ENCODE measurements at regions not wholly inside any gene's neighbourhood (a gene's known extent, or its start where the extent isn't known, plus 50 kb on each side); places are given as distances from the start of the nearest gene placed in this dataset.

GRCh38 chr13:105762096-105762495 is 773.4 kb downstream of the EFNB2 start:
- no peak for DNase-seq (ENCODE audit: low spot score in 2 of 2)
- intact Hi-C loops (cut with DNase I; ENCODE audit: low total_unique reads) = no loop called here
- TF ChIP-seq POLR2A (IDR thresholded peaks at IDR 0.05) (no peak), CTCF (IDR thresholded peaks at IDR 0.05) (no peak)
- WGBS, 2 donors = 89 to 90% methylated on average over 4 of the region's 4 CpGs
- no peak overlapping the region for H3K4me3 ChIP-seq (ENCODE audit: low read depth, poor library complexity, severe bottlenecking)

GRCh38 chr13:105758918-105759860 is 776.3 kb downstream of the EFNB2 start:
- WGBS, 2 donors = 79 to 84% methylated on average over 6 of the region's 6 CpGs
- intact Hi-C loops (cut with DNase I; ENCODE audit: low total_unique reads) = no loop called here
- TF ChIP-seq CTCF (IDR thresholded peaks at IDR 0.05) (no peak), POLR2A (IDR thresholded peaks at IDR 0.05) (no peak)
- no peak overlapping the region for H3K4me3 ChIP-seq (ENCODE audit: low read depth, poor library complexity, severe bottlenecking)
- no peak for DNase-seq (ENCODE audit: low spot score in 2 of 2)

- TF ChIP-seq POLR2A (IDR thresholded peaks at IDR 0.05) (no peak), CTCF (IDR thresholded peaks at IDR 0.05) (no peak)
- 58 to 62% methylated on average over 6 of the region's 6 CpGs for WGBS, 2 donors
Observed at GRCh38 chr13:105740739-105741138, 794.7 kb downstream of the EFNB2 start.

GRCh38 chr13:105737688-105738087 is 797.8 kb downstream of the EFNB2 start:
- H3K4me3 ChIP-seq (ENCODE audit: low read depth, poor library complexity, severe bottlenecking) = no peak overlapping the region
- no peak for DNase-seq (ENCODE audit: low spot score in 2 of 2)
- 87 to 96% methylated on average over 1 of the region's 1 CpG for WGBS, 2 donors
- intact Hi-C loops (cut with DNase I; ENCODE audit: low total_unique reads) = no loop called here
- no peak for TF ChIP-seq CTCF (IDR thresholded peaks at IDR 0.05)
- TF ChIP-seq POLR2A (IDR thresholded peaks at IDR 0.05) = no peak

More at GRCh38 chr13:105740739-105741138, 794.7 kb downstream of the EFNB2 start:
- H3K4me3 ChIP-seq (ENCODE audit: low read depth, poor library complexity, severe bottlenecking) = no peak overlapping the region
- intact Hi-C loops (cut with DNase I; ENCODE audit: low total_unique reads) = no loop called here
- DNase-seq (ENCODE audit: low spot score in 2 of 2) = no peak

GRCh38 chr13:105735281-105735680 is 800.2 kb downstream of the EFNB2 start:
- WGBS, 2 donors = 50 to 63% methylated on average over 1 of the region's 1 CpG
- TF ChIP-seq CTCF (IDR thresholded peaks at IDR 0.05) (no peak), POLR2A (IDR thresholded peaks at IDR 0.05) (no peak)
- no peak overlapping the region for H3K4me3 ChIP-seq (ENCODE audit: low read depth, poor library complexity, severe bottlenecking)
- DNase-seq (ENCODE audit: low spot score in 2 of 2) = no peak
- intact Hi-C loops (cut with DNase I; ENCODE audit: low total_unique reads) = no loop called here

Measured in lower leg skin (tissue), 4 donors.